SK-N-MC (cell line): ENCODE measurements at regions not wholly inside any gene's neighbourhood (a gene's known extent, or its start where the extent isn't known, plus 50 kb on each side); places are given as distances from the start of the nearest gene placed in this dataset.

Source experiments
- DNase-seq: peaks from one replicate; pipeline ENCODE4 v3.0.0-alpha.2; 2011; ENCODE audit warnings: low read depth, low spot score
- H3K27ac ChIP-seq: fragments of 200-600 bp; sonication (generic); 2 replicates; pipeline ENCODE4 v1.5.1; 2016; ENCODE audit warnings: mixed run types
- H3K36me3 ChIP-seq: fragments of 200-600 bp; sonication (generic); 2 replicates; pipeline ENCODE4 v1.6.1; 2017; ENCODE audit warnings: antibody characterized with exemption, low read length, mixed read lengths; ENCODE audit not compliant: insufficient read depth
- H3K4me3 ChIP-seq: fragments of 200-600 bp; sonication (generic); 2 replicates; pipeline ENCODE4 v1.5.1; 2016
- H3K9ac ChIP-seq: fragments of 200-600 bp; sonication (generic); 2 replicates; pipeline ENCODE4 v1.8.0; 2017; ENCODE audit warnings: mixed run types, mixed read lengths; ENCODE audit not compliant: insufficient read length
- H3K9me3 ChIP-seq: fragments of 200-600 bp; sonication (generic); 2 replicates; pipeline ENCODE4 v1.6.1; 2017; ENCODE audit warnings: low read depth, mild to moderate bottlenecking, antibody characterized with exemption, low read length, moderate library complexity, mixed read lengths
- EZH2 ChIP-seq: fragments of 200-600 bp; sonication (generic); IDR thresholded peaks from one replicate; pipeline ENCODE4 v1.6.1; 2017; ENCODE audit warnings: antibody characterized with exemption
- FOXP2 ChIP-seq: optimal IDR thresholded peaks from 2 replicates; pipeline ENCODE3; 2011; ENCODE audit warnings: mild to moderate bottlenecking, moderate library complexity; ENCODE audit not compliant: insufficient read depth; ENCODE audit errors: extremely low read length, control extremely low read depth
- POLR2AphosphoS5 ChIP-seq: IDR thresholded peaks from 2 replicates; pipeline ENCODE4 v1.6.1; 2012; ENCODE audit warnings: mild to moderate bottlenecking, low read depth, low read length, borderline replicate concordance

DNA sequence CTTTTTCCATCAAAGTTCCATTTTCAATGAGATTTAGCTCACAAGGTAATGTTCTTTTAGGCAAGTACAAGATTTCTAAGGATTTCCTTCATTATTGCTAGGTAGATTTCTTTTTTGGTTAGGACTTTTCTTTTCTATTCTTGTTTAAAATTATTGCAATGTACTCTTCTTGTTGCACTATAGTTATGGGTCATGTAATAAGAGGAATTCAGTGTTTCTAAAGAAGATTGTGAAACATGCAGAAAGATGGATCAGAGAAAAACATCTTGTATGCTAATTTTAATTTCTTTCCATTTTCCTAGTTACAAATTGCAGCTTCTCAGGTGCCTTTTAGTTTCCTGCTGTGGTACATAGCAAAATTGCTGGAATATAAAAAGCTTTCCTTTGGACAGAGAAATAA, 56.1 kb downstream of the BTG1 start:
- H3K27ac ChIP-seq = no peak overlapping the region
- no peaks in the 10 kb centered on the region for H3K36me3 ChIP-seq
- TF ChIP-seq FOXP2 = no peak
- no peak for TF ChIP-seq EZH2
- no peak for TF ChIP-seq POLR2AphosphoS5

GRCh38 chr12:92088805-92089204, 56.8 kb downstream of the BTG1 start:
- H3K9ac ChIP-seq = no peak overlapping the region
- TF ChIP-seq EZH2 (no peak), POLR2AphosphoS5 (no peak), FOXP2 (no peak)
- H3K9me3 ChIP-seq = no peaks in the 10 kb centered on the region
- H3K4me3 ChIP-seq = no peak overlapping the region
- H3K36me3 ChIP-seq = no peaks in the 10 kb centered on the region
- H3K27ac ChIP-seq = no peak overlapping the region
- DNase-seq = no peak

More for the DNA sequence above, 56.1 kb downstream of the BTG1 start:
- Histone ChIP-seq H3K4me3 (no peak overlapping the region), H3K9me3 (no peaks in the 10 kb centered on the region), H3K9ac (no peak overlapping the region)
- no peak for DNase-seq

GRCh38 chr12:92085736-92086040, 60.0 kb downstream of the BTG1 start:
- DNase-seq = no peak

GRCh38 chr12:92085040-92085735, 60.5 kb downstream of the BTG1 start:
- Histone ChIP-seq H3K36me3 (no peaks in the 10 kb centered on the region), H3K4me3 (no peak overlapping the region), H3K27ac (no peak overlapping the region), H3K9ac (no peak overlapping the region), H3K9me3 (no peaks in the 10 kb centered on the region)
- no peak for DNase-seq
- TF ChIP-seq EZH2 (no peak), FOXP2 (no peak), POLR2AphosphoS5 (no peak)

More at GRCh38 chr12:92085736-92086040, 60.0 kb downstream of the BTG1 start:
- Histone ChIP-seq H3K36me3 (no peaks in the 10 kb centered on the region), H3K9me3 (no peaks in the 10 kb centered on the region), H3K27ac (no peak overlapping the region), H3K9ac (no peak overlapping the region), H3K4me3 (no peak overlapping the region)
- TF ChIP-seq EZH2 (no peak), POLR2AphosphoS5 (no peak), FOXP2 (no peak)

- Histone ChIP-seq H3K36me3 (no peaks in the 10 kb centered on the region), H3K9me3 (no peaks in the 10 kb centered on the region), H3K9ac (no peak overlapping the region), H3K27ac (peak overlapping the region; percentile 75), H3K4me3 (no peak overlapping the region)
- DNase-seq = no peak
- TF ChIP-seq FOXP2 (no peak), POLR2AphosphoS5 (no peak), EZH2 (no peak)
Measured at GRCh38 chr12:92080911-92081285, 64.7 kb downstream of the BTG1 start.

- TF ChIP-seq POLR2AphosphoS5 = no peak
- no peak for TF ChIP-seq FOXP2
- TF ChIP-seq EZH2 = no peak
- Histone ChIP-seq H3K9me3 (no peaks in the 10 kb centered on the region), H3K36me3 (no peaks in the 10 kb centered on the region), H3K9ac (no peak overlapping the region), H3K4me3 (peak overlapping the region; percentile 69; the same call in 1 of the 2 replicates), H3K27ac (peak overlapping the region; percentile 99)
- DNase-seq = no peak
Measured at GRCh38 chr12:92079054-92079385, 66.6 kb downstream of the BTG1 start.

DNA sequence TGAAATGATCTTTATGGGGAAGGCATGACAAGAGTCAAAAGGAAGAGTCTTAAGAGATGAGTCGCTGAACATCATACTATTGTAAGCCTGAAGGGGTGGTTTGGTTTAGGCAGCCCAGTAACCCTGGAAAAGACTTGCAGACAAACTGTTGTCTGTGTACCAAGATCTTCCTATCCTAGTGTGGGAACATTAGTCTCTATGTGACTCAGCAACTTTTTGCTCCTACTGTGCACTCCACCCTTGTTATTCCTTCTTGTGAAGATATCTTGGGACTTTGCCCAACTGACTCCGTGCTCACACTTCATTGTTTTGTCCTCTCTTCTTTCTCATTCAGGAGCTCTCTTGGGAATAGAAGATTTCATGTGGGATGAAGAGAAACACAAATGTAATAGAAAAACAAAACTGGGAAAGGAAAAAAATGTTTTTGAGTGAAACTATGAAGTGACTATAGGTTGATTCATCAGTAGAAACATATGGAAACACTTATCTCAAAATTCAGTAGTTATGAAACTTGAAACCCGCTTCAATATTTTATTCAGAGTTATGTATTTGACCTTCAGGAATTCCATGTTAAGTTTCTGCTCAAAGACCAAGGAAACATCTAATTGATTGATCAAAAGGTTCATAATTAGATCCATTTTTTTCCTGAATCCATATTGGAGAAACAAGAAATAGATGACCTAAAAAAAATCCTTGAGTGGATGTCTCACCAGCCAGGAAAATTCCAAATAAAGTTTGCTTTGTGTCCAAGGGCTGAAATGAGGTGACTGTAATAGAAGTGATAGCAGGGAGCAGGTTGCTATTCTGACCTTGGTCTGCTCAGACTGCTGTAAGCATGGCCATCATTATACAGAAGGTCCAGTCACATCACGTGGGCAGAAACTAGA, 67.2 kb downstream of the BTG1 start:
- Histone ChIP-seq H3K9me3 (no peaks in the 10 kb centered on the region), H3K4me3 (peak overlapping the region; percentile 69), H3K27ac (peak overlapping the region; percentile 99), H3K36me3 (no peaks in the 10 kb centered on the region), H3K9ac (peak overlapping the region; percentile 44)
- DNase-seq = peak; percentile 74
- no peak for TF ChIP-seq EZH2
- TF ChIP-seq POLR2AphosphoS5 = no peak
- TF ChIP-seq FOXP2 = no peak

DNA sequence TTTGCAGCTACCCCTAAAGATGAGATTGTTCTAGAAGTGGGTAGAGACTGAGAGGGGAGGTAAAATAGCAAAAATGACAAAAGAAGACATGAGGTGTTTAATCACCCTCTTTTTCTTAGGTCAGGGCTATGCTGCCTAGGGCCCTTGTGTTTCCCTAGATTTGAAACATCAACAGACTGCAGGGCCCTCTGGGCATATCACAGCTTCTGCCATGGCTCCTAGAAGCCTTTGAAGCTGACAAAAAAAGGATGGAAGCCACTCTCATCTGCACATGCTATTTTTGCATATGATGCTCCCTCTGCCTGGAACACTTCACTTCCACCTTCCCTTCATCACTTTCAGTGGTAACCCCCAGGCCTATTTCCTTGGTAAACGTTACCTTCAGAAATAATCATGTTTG, 68.1 kb downstream of the BTG1 start:
- Histone ChIP-seq H3K9ac (peak overlapping the region; percentile 44), H3K9me3 (no peaks in the 10 kb centered on the region), H3K27ac (peak overlapping the region; percentile 99), H3K36me3 (no peaks in the 10 kb centered on the region), H3K4me3 (peak overlapping the region; percentile 69)
- DNase-seq = no peak
- no peak for TF ChIP-seq FOXP2
- no peak for TF ChIP-seq POLR2AphosphoS5
- TF ChIP-seq EZH2 = no peak

GRCh38 chr12:92076101-92076500, 69.5 kb downstream of the BTG1 start:
- H3K9me3 ChIP-seq = no peaks in the 10 kb centered on the region
- no peaks in the 10 kb centered on the region for H3K36me3 ChIP-seq
- no peak overlapping the region for H3K9ac ChIP-seq
- H3K4me3 ChIP-seq = no peak overlapping the region
- H3K27ac ChIP-seq = peak overlapping the region; percentile 99
- DNase-seq = no peak
- TF ChIP-seq POLR2AphosphoS5 (no peak), FOXP2 (no peak), EZH2 (no peak)
